Endothelial cell of umbilical vein (primary cell): ENCODE measurements at regions not wholly inside any gene's neighbourhood (a gene's known extent, or its start where the extent isn't known, plus 50 kb on each side); places are given as distances from the start of the nearest gene placed in this dataset.
"Not testable (repeated sequence)": the region's sequence is repeated elsewhere in the genome, so short reads cannot be mapped to it uniquely, and the experiment has no call there.

Source experiments
- BruUV-seq: library from RNA; stranded (reverse); fragments of 400-500 nt; replicated peaks from 2 replicates; lab custom pipeline; 2021; lab: Mats Ljungman, UMichigan
- CTCF ChIA-PET: fragments of 300-600, 350-600 bp; sonication (Branson Sonifier 250); formaldehyde crosslinking; loops from one replicate; lab custom pipeline; 2021; ENCODE audit warnings: antibody characterized with exemption, inconsistent platforms; lab: Charles Lee
- POLR2A ChIA-PET: fragments of 300-600, 350-600 bp; sonication (Branson Sonifier 250); formaldehyde crosslinking; loops from one replicate; lab custom pipeline; 2021; ENCODE audit warnings: antibody characterized with exemption, inconsistent platforms; lab: Charles Lee
- DNase-seq: peaks from one replicate; pipeline ENCODE4 v3.0.0-alpha.2; 2011; ENCODE audit warnings: low read depth, low spot score
- FAIRE-seq: peaks from 2 replicates; lab custom pipeline; 2011; peaks lifted over from hg19 to GRCh38; lab: Jason Lieb, UNC
- H2AFZ ChIP-seq: 2 replicates; pipeline ENCODE4 v1.6.0; 2012; ENCODE audit warnings: low read depth, low read length, control low read depth, inconsistent platforms
- H3K27ac ChIP-seq: 2 replicates; pipeline ENCODE4 v1.5.1; 2011; ENCODE audit warnings: low read depth, mild to moderate bottlenecking, control low read depth, low read length, moderate library complexity; ENCODE audit not compliant: insufficient read depth
- H3K27me3 ChIP-seq, 2 experiments: 2 replicates each; pipeline versions ENCODE4 v1.6.0 to v1.6.1; 2011; ENCODE audit warnings: low read length in 2 of 2, mixed read lengths in 1 of 2; ENCODE audit not compliant: control insufficient read depth in 2 of 2, insufficient read depth in 2 of 2
- H3K36me3 ChIP-seq, 2 experiments: 2 replicates in 1 of 2; 3 replicates in 1 of 2; pipeline ENCODE4 v1.5.1; 2011; ENCODE audit warnings: low read length in 2 of 2, mild to moderate bottlenecking in 1 of 2, moderate library complexity in 1 of 2; ENCODE audit not compliant: control insufficient read depth in 2 of 2, insufficient read depth in 2 of 2; ENCODE audit errors: extremely low read depth in 1 of 2
- H3K4me1 ChIP-seq: 3 replicates; pipeline ENCODE4 v1.5.1; 2011; ENCODE audit warnings: mild to moderate bottlenecking, low read length; ENCODE audit not compliant: control insufficient read depth, insufficient read depth; ENCODE audit errors: extremely low read depth
- H3K4me2 ChIP-seq: 2 replicates; pipeline ENCODE4 v1.6.1; 2011; ENCODE audit warnings: low read length, control low read depth, mixed read lengths; ENCODE audit not compliant: insufficient read depth
- H3K4me3 ChIP-seq, 3 experiments: fragments of 200-600 bp in 1 of 3; sonication (generic), shearing (Covaris generic) in 1 of 3; replicated peaks in 1 of 3; 2 replicates each; pipeline ENCODE4 v1.5.1; 2011 to 2016; ENCODE audit warnings: control low read depth in 3 of 3, low read length in 3 of 3, mild to moderate bottlenecking in 2 of 3, inconsistent platforms in 1 of 3, low read depth in 1 of 3, moderate library complexity in 1 of 3; ENCODE audit not compliant: insufficient read depth in 1 of 3
- H3K79me2 ChIP-seq: 2 replicates; pipeline ENCODE4 v1.6.0; 2012; ENCODE audit warnings: low read length, inconsistent platforms; ENCODE audit not compliant: control insufficient read depth, insufficient read depth
- H3K9ac ChIP-seq: replicated peaks from 2 replicates; pipeline ENCODE3; 2011; ENCODE audit warnings: low read length, control low read depth; ENCODE audit not compliant: insufficient read depth; ENCODE audit errors: extremely low read depth
- H3K9me1 ChIP-seq: replicated peaks from 3 replicates; pipeline ENCODE4 v1.6.0; 2011; ENCODE audit warnings: mild to moderate bottlenecking, low read length; ENCODE audit not compliant: control insufficient read depth, insufficient read depth; ENCODE audit errors: extremely low read depth
- H3K9me3 ChIP-seq: replicated peaks from 2 replicates; pipeline ENCODE4 v1.5.1; 2012; ENCODE audit warnings: low read length, inconsistent platforms; ENCODE audit not compliant: control insufficient read depth, insufficient read depth
- H4K20me1 ChIP-seq: replicated peaks from 2 replicates; pipeline ENCODE3; 2011; ENCODE audit warnings: mild to moderate bottlenecking, low read length; ENCODE audit not compliant: control insufficient read depth, insufficient read depth; ENCODE audit errors: extremely low read depth
- FOS ChIP-seq: IDR thresholded peaks from 2 replicates; pipeline ENCODE4 v1.6.1; 2011; ENCODE audit warnings: mild to moderate bottlenecking, low read length, moderate library complexity, borderline replicate concordance; ENCODE audit not compliant: insufficient read depth
- GATA2 ChIP-seq: IDR thresholded peaks from 2 replicates; pipeline ENCODE4 v1.7.0; 2011; ENCODE audit warnings: low read depth, mild to moderate bottlenecking, moderate library complexity, mixed read lengths, low read length; ENCODE audit not compliant: insufficient read length, insufficient read depth
- POLR2A ChIP-seq: IDR thresholded peaks from 2 replicates; pipeline ENCODE4 v1.6.1; 2012; ENCODE audit warnings: low read depth, mild to moderate bottlenecking, control low read depth, low read length
- POLR2AphosphoS5 ChIP-seq: IDR thresholded peaks from 2 replicates; pipeline ENCODE4 v1.6.1; 2012; ENCODE audit warnings: low read depth, mild to moderate bottlenecking, control low read depth, low read length, moderate library complexity; ENCODE audit not compliant: insufficient read depth
- dilution Hi-C: fragments of 300-500 bp; cut with MboI; formaldehyde crosslinking; loops from one replicate; pipeline ENCODE4 v1.15.0; 2019; ENCODE audit warnings: low sequenced_read_pairs; ENCODE audit not compliant: extremely low pct_ligation_motif_present
- intact Hi-C: fragments of 100-400 bp; cut with micrococcal nuclease; formaldehyde crosslinking; loops from one replicate; pipeline ENCODE4 v1.10.0; 2022
- TF ChIP-seq, protein P1 (sequence below): IDR thresholded peaks from 2 replicates; pipeline ENCODE4 v1.6.1; 2011; ENCODE audit not compliant: insufficient read depth, insufficient read length

DNA sequence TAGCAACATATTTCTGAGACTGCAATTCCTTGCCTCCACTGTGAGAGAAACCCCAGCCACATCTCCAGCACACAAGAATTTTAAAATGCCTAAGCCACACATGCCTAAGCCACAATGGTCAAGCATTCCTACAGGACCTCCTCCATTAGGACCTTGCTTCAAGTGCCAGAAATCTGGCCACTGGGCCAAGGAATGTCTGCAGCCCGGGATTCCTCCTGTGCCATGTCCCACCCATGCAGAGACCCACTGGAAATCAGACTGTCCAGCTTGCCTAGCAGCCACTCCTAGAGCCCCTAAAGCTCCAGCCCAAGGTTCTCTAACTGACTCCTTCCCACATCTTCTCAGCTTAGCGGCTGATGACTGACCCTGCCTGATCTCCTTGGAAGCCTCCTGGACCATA is 117.5 kb downstream of the AHR start:
- no peak overlapping the region for H3K9ac ChIP-seq
- FAIRE-seq, result no peak
- H3K4me2 ChIP-seq, result no peak overlapping the region
- TF ChIP-seq, protein P1, sequence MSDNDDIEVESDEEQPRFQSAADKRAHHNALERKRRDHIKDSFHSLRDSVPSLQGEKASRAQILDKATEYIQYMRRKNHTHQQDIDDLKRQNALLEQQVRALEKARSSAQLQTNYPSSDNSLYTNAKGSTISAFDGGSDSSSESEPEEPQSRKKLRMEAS, result no peak
- TF ChIP-seq GATA2, result no peak
- no peak for TF ChIP-seq POLR2AphosphoS5
- TF ChIP-seq POLR2A, result no peak
- no peak for TF ChIP-seq FOS
- H4K20me1 ChIP-seq, result no peaks in the 10 kb centered on the region
- no peak for DNase-seq
- H3K79me2 ChIP-seq, result no peaks in the 10 kb centered on the region
- H3K9me1 ChIP-seq, result no peaks in the 10 kb centered on the region
- CTCF ChIA-PET, result no interaction called here
- H3K9me3 ChIP-seq, result no peaks in the 10 kb centered on the region
- no peaks in the 10 kb centered on the region for H3K4me1 ChIP-seq
- no peak overlapping the region for H2AFZ ChIP-seq
- no peaks in the 10 kb centered on the region for H3K27me3 ChIP-seq
- H3K27ac ChIP-seq, result no peak overlapping the region
- BruUV-seq, result no TSS peak
- H3K36me3 ChIP-seq, result no peaks in the 10 kb centered on the region
- dilution Hi-C loops (no loop called here), intact Hi-C loops (no loop called here)
- H3K4me3 ChIP-seq, result no peak overlapping the region
- POLR2A ChIA-PET, result no interaction called here

DNA sequence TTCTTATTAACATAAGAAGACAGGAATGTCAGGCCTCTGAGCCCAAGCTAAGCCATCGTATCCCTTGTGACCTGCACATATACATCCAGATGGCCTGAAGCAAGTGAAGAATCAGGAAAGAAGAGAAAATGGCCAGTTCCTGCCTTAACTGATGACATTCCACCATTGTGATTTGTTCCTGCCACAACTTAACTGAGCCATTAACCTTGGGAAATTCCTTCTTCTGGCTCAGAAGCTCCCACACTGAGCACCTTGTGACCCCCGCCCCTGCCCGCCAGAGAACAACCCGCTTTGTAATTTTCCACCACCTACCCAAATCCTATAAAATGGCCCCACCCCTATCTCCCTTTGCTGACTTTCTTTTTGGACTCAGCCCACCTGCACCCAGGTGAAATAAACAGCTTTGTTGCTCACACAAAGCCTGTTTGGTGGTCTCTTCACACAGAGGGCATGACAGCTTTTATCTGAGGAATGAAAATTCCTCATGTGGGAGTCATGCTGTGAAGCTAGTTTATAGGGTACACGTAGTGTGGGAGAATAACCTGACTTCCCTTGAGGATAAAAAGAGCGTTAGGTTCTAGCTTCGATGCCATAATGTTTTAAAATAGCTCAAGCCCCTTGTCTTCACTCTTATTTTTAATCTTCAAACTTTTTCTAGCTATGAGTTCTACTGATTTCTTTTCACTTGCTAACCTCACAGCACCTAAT is 122.0 kb downstream of the AHR start:
- H3K9ac ChIP-seq, H3K27me3 ChIP-seq, H3K27ac ChIP-seq, intact Hi-C loops, FAIRE-seq, H3K9me3 ChIP-seq, POLR2A ChIA-PET, H3K9me1 ChIP-seq, CTCF ChIA-PET, H4K20me1 ChIP-seq, H3K4me3 ChIP-seq, dilution Hi-C loops, H3K79me2 ChIP-seq, H3K36me3 ChIP-seq, DNase-seq, H3K4me2 ChIP-seq, BruUV-seq, H2AFZ ChIP-seq, H3K4me1 ChIP-seq: not testable (repeated sequence)
